ENCODE measurements at regions not wholly inside any gene's neighbourhood (a gene's known extent, or its start where the extent isn't known, plus 50 kb on each side); places are given as distances from the start of the nearest gene placed in this dataset.

- no peak for TF ChIP-seq ZNF274 (IDR thresholded peaks at IDR 0.05; ENCODE audit: low read depth, low read length)
- no peak overlapping the region for H3K4me3 ChIP-seq (ENCODE audit: low read length)
Measured at GRCh38 chr10:117726596-117727295, 184.2 kb downstream of the EMX2 start.

- H3K4me3 ChIP-seq (ENCODE audit: low read length): no peak overlapping the region
Measured at GRCh38 chr10:117727421-117727820, 184.9 kb downstream of the EMX2 start.

GRCh38 chr10:117728087-117728486 is 185.5 kb downstream of the EMX2 start:
- no peak overlapping the region for H3K4me3 ChIP-seq (ENCODE audit: low read length)
- TF ChIP-seq ZNF274 (IDR thresholded peaks at IDR 0.05; ENCODE audit: low read depth, low read length): no peak

More at GRCh38 chr10:117727421-117727820, 184.9 kb downstream of the EMX2 start:
- TF ChIP-seq ZNF274 (IDR thresholded peaks at IDR 0.05; ENCODE audit: low read depth, low read length): no peak

GRCh38 chr10:117729156-117729555 is 186.6 kb downstream of the EMX2 start:
- no peak overlapping the region for H3K4me3 ChIP-seq (ENCODE audit: low read length)
- no peak for TF ChIP-seq ZNF274 (IDR thresholded peaks at IDR 0.05; ENCODE audit: low read depth, low read length)

GRCh38 chr10:117731121-117731791 is 188.7 kb downstream of the EMX2 start:
- TF ChIP-seq ZNF274 (IDR thresholded peaks at IDR 0.05; ENCODE audit: low read depth, low read length): no peak
- H3K4me3 ChIP-seq (ENCODE audit: low read length): no peak overlapping the region

GRCh38 chr10:117734731-117735405 is 192.3 kb downstream of the EMX2 start:
- H3K4me3 ChIP-seq (ENCODE audit: low read length): no peak overlapping the region
- TF ChIP-seq ZNF274 (IDR thresholded peaks at IDR 0.05; ENCODE audit: low read depth, low read length): no peak

GRCh38 chr10:117736655-117737054 is 194.1 kb downstream of the EMX2 start:
- no peak for TF ChIP-seq ZNF274 (IDR thresholded peaks at IDR 0.05; ENCODE audit: low read depth, low read length)
- H3K4me3 ChIP-seq (ENCODE audit: low read length): no peak overlapping the region

- no peak for TF ChIP-seq ZNF274 (IDR thresholded peaks at IDR 0.05; ENCODE audit: low read depth, low read length)
- no peak overlapping the region for H3K4me3 ChIP-seq (ENCODE audit: low read length)
Measured at GRCh38 chr10:117740088-117740487, 197.5 kb downstream of the EMX2 start.

- no peak overlapping the region for H3K4me3 ChIP-seq (ENCODE audit: low read length)
- no peak for TF ChIP-seq ZNF274 (IDR thresholded peaks at IDR 0.05; ENCODE audit: low read depth, low read length)
Measured at GRCh38 chr10:117740691-117741222, 198.2 kb downstream of the EMX2 start.

- no peak overlapping the region for H3K4me3 ChIP-seq (ENCODE audit: low read length)
- no peak for TF ChIP-seq ZNF274 (IDR thresholded peaks at IDR 0.05; ENCODE audit: low read depth, low read length)
Measured at GRCh38 chr10:117741524-117741923, 199.0 kb downstream of the EMX2 start.

GRCh38 chr10:117743509-117743908 is 201.0 kb downstream of the EMX2 start:
- H3K4me3 ChIP-seq (ENCODE audit: low read length): no peak overlapping the region
- no peak for TF ChIP-seq ZNF274 (IDR thresholded peaks at IDR 0.05; ENCODE audit: low read depth, low read length)

GRCh38 chr10:117745301-117745700 is 202.8 kb downstream of the EMX2 start:
- no peak for TF ChIP-seq ZNF274 (IDR thresholded peaks at IDR 0.05; ENCODE audit: low read depth, low read length)
- H3K4me3 ChIP-seq (ENCODE audit: low read length): no peak overlapping the region

GRCh38 chr10:117746541-117747448 is 204.2 kb downstream of the EMX2 start:
- no peak for TF ChIP-seq ZNF274 (IDR thresholded peaks at IDR 0.05; ENCODE audit: low read depth, low read length)

GRCh38 chr10:117747636-117748035 is 205.1 kb downstream of the EMX2 start:
- no peak for TF ChIP-seq ZNF274 (IDR thresholded peaks at IDR 0.05; ENCODE audit: low read depth, low read length)
- no peak overlapping the region for H3K4me3 ChIP-seq (ENCODE audit: low read length)

More at GRCh38 chr10:117746541-117747448, 204.2 kb downstream of the EMX2 start:
- H3K4me3 ChIP-seq (ENCODE audit: low read length): no peak overlapping the region

Data from GM08714 (cell line).